ENCODE measurements at regions not wholly inside any gene's neighbourhood (a gene's known extent, or its start where the extent isn't known, plus 50 kb on each side); places are given as distances from the start of the nearest gene placed in this dataset.

DNA sequence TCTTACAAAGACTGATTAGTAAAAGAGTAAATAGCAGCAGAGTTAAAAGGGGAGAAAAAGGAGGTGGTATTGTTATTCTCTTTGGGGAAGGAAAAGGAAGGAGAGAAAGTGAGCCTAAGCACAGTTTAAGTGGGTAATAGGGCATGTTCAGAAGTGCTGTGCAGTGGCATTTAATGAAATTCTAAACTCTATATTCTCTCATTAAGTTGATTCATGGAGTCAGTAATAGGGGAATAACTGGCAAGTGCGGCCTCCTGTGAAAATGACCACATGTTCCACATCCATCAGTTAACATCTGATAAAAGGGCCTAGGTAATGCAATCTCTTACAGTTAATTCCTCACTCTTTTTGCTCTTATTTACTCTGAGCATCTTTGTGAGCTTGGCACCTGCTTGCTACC is 516.7 kb downstream of the JRKL start:
- in situ Hi-C loops (cut with MboI; ENCODE audit: low pct_ligation_motif_present in 1 of 4, low pct_unique_long_range_greater_than_20kb in 1 of 4, low sequenced_read_pairs in 3 of 4) = no loop called here
- DNase-seq = no peak
- Histone ChIP-seq H3K4me3 (no peak overlapping the region), H3K9me3 (no peaks in the 10 kb centered on the region), H3K27ac (no peak overlapping the region), H3K36me3 (no peaks in the 10 kb centered on the region), H3K4me1 (no peaks in the 10 kb centered on the region), H3K27me3 (no peaks in the 10 kb centered on the region)
- TF ChIP-seq EP300 (IDR thresholded peaks at IDR 0.05; ENCODE audit: low read depth) = no peak
- TF ChIP-seq, protein P1, sequence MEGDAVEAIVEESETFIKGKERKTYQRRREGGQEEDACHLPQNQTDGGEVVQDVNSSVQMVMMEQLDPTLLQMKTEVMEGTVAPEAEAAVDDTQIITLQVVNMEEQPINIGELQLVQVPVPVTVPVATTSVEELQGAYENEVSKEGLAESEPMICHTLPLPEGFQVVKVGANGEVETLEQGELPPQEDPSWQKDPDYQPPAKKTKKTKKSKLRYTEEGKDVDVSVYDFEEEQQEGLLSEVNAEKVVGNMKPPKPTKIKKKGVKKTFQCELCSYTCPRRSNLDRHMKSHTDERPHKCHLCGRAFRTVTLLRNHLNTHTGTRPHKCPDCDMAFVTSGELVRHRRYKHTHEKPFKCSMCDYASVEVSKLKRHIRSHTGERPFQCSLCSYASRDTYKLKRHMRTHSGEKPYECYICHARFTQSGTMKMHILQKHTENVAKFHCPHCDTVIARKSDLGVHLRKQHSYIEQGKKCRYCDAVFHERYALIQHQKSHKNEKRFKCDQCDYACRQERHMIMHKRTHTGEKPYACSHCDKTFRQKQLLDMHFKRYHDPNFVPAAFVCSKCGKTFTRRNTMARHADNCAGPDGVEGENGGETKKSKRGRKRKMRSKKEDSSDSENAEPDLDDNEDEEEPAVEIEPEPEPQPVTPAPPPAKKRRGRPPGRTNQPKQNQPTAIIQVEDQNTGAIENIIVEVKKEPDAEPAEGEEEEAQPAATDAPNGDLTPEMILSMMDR (IDR thresholded peaks at IDR 0.05) = no peak
- TF ChIP-seq POLR2AphosphoS5 (IDR thresholded peaks at IDR 0.05) = no peak
- TF ChIP-seq POLR2A (IDR thresholded peaks at IDR 0.05) = no peak
- WGBS, 2 donors (ENCODE audit: low coverage in 1 of 2) = 40 to 81% methylated on average over 1 of the region's 1 CpG
- intact Hi-C loops (cut with DNase I; ENCODE audit: low total_unique reads) = no loop called here

DNA sequence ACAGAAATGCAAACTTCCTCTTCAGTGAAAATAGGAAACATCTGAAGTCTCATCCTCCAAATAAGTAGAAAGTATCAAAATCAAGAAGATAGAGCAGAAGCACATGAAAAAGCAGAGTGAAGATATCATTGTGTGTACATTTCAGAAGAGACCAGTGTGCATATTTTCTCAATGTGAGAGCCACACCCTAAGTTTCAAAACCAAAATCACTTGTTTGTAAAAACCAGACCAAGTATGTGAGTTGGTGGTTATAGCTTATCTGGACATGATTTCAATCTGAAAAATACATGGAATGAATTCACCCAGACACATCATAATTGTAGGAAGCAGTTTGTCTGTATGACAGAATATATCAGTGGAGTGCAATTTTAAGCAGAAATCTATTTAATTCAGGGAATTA is 536.0 kb downstream of the JRKL start:
- Histone ChIP-seq H3K27ac (no peak overlapping the region), H3K4me3 (no peak overlapping the region), H3K36me3 (no peaks in the 10 kb centered on the region), H3K4me1 (no peaks in the 10 kb centered on the region), H3K9me3 (no peaks in the 10 kb centered on the region), H3K27me3 (no peaks in the 10 kb centered on the region)
- in situ Hi-C loops (cut with MboI; ENCODE audit: low pct_ligation_motif_present in 1 of 4, low pct_unique_long_range_greater_than_20kb in 1 of 4, low sequenced_read_pairs in 3 of 4) = no loop called here
- intact Hi-C loops (cut with DNase I; ENCODE audit: low total_unique reads) = no loop called here
- TF ChIP-seq EP300 (IDR thresholded peaks at IDR 0.05; ENCODE audit: low read depth) (no peak), POLR2A (IDR thresholded peaks at IDR 0.05) (no peak)
- DNase-seq = no peak

DNA sequence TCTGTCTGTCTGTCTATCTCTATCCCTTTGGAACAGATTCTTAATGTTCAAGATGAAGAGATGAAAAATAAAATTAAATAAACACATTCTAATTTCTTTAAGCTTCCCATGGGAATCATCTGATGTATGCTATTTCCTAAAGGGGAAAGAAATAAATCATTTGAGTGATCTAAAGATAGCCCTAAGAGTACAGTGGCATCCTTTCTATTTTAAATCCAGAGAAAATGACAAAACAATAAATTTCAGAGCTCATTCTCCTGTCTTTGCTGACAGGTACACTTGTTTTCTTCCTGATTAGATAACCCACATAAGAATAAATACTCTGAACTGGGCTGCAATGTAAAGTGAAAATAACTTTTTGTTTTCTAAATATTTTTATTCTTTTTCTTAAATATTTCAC is 550.4 kb downstream of the JRKL start:
- Histone ChIP-seq H3K4me1 (no peaks in the 10 kb centered on the region), H3K36me3 (no peaks in the 10 kb centered on the region), H3K27ac (no peak overlapping the region), H3K9me3 (no peaks in the 10 kb centered on the region), H3K27me3 (no peaks in the 10 kb centered on the region), H3K4me3 (no peak overlapping the region)
- TF ChIP-seq, protein P1 (IDR thresholded peaks at IDR 0.05) = no peak
- TF ChIP-seq EP300 (IDR thresholded peaks at IDR 0.05; ENCODE audit: low read depth) = no peak
- no peak for TF ChIP-seq POLR2A (IDR thresholded peaks at IDR 0.05)
- no peak for TF ChIP-seq POLR2AphosphoS5 (IDR thresholded peaks at IDR 0.05)
- intact Hi-C loops (cut with DNase I; ENCODE audit: low total_unique reads) (no loop called here), in situ Hi-C loops (cut with MboI; ENCODE audit: low pct_ligation_motif_present in 1 of 4, low pct_unique_long_range_greater_than_20kb in 1 of 4, low sequenced_read_pairs in 3 of 4) (no loop called here)
- no peak for DNase-seq

DNA sequence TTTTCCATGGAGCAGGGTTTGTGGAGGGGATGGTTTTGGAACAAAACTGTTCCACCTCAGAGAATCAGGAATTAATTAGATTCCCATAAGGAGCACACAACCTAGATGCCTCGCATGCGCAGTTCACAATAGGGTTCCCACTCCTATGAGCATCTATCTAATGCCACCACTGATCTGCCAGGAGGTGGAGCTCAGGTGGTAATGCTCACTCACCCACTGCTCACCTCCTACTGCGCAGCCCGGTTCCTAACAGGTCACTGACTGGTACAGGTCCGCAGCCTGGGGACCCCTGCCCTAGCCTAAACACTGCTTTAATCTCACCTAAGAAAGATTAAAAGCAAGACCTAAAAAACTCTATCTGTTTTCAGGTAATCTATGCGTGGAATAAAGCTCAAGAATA is 553.0 kb downstream of the JRKL start:
- DNase-seq = no peak

DNA sequence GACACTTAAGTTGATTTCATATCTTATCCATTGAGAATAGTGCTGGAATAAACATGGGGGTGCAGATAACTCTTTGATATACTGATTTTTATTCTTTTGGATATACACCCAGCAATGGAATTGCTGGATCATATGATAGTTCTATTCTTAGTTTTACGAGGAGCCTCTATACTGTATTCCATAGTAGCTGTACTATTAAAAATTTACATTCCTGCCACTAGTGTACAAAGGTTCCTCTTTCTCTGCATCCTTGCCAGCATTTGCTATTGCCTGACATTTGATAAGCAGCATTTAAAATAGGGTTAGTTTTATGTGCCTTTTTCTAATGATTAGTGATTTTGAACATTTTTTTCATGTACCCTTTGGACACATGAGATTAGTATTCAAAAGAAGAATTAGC is 554.2 kb downstream of the JRKL start:
- Histone ChIP-seq H3K9me3 (no peaks in the 10 kb centered on the region), H3K27ac (no peak overlapping the region), H3K4me3 (no peak overlapping the region), H3K4me1 (peaks cover 0 to under 1% (median 0%) of the 10 kb centered on the region in 4 donors), H3K27me3 (no peaks in the 10 kb centered on the region), H3K36me3 (no peaks in the 10 kb centered on the region)
- in situ Hi-C loops (cut with MboI; ENCODE audit: low pct_ligation_motif_present in 1 of 4, low pct_unique_long_range_greater_than_20kb in 1 of 4, low sequenced_read_pairs in 3 of 4) = no loop called here
- TF ChIP-seq POLR2AphosphoS5 (IDR thresholded peaks at IDR 0.05) (no peak), EP300 (IDR thresholded peaks at IDR 0.05; ENCODE audit: low read depth) (no peak), POLR2A (IDR thresholded peaks at IDR 0.05) (no peak)
- TF ChIP-seq, protein P1 (IDR thresholded peaks at IDR 0.05) = no peak
- no peak for DNase-seq
- intact Hi-C loops (cut with DNase I; ENCODE audit: low total_unique reads) = no loop called here
- 56 to 57% methylated on average over 1 of the region's 1 CpG for WGBS, 2 donors (ENCODE audit: low coverage in 1 of 2)

More for the DNA sequence above, 553.0 kb downstream of the JRKL start:
- Histone ChIP-seq H3K4me1 (no peaks in the 10 kb centered on the region), H3K36me3 (no peaks in the 10 kb centered on the region), H3K9me3 (no peaks in the 10 kb centered on the region), H3K4me3 (no peak overlapping the region), H3K27ac (no peak overlapping the region), H3K27me3 (no peaks in the 10 kb centered on the region)
- intact Hi-C loops (cut with DNase I; ENCODE audit: low total_unique reads) = no loop called here
- TF ChIP-seq POLR2AphosphoS5 (IDR thresholded peaks at IDR 0.05) = no peak
- no peak for TF ChIP-seq POLR2A (IDR thresholded peaks at IDR 0.05)
- no peak for TF ChIP-seq EP300 (IDR thresholded peaks at IDR 0.05; ENCODE audit: low read depth)
- TF ChIP-seq, protein P1 (IDR thresholded peaks at IDR 0.05) = no peak
- WGBS, 2 donors (ENCODE audit: low coverage in 1 of 2) = 60 to 91% methylated on average over 1 to 6 of the region's 6 CpGs
- in situ Hi-C loops (cut with MboI; ENCODE audit: low pct_ligation_motif_present in 1 of 4, low pct_unique_long_range_greater_than_20kb in 1 of 4, low sequenced_read_pairs in 3 of 4) = no loop called here
